Smooth muscle cell (in vitro differentiated cells): ENCODE measurements at regions not wholly inside any gene's neighbourhood (a gene's known extent, or its start where the extent isn't known, plus 50 kb on each side); places are given as distances from the start of the nearest gene placed in this dataset.

Experiments
- DNase-seq: peaks from one replicate; lab custom pipeline; 2025; ENCODE audit not compliant: unreplicated experiment; lab: John Stamatoyannopoulos, UW
- H2AFZ ChIP-seq: fragments of 200-600 bp; sonication (generic); 2 replicates; pipeline ENCODE4 v1.6.0; 2016; ENCODE audit warnings: antibody characterized with exemption, low read depth, mild to moderate bottlenecking
- H3F3A ChIP-seq: fragments of 200-600 bp; sonication (generic); 2 replicates; pipeline ENCODE4 v1.6.0; 2017; ENCODE audit warnings: antibody characterized with exemption, low read depth
- H3K27ac ChIP-seq: fragments of 200-600 bp; sonication (generic); 2 replicates; pipeline ENCODE4 v1.5.1; 2016; ENCODE audit warnings: low read depth, mild to moderate bottlenecking
- H3K27me3 ChIP-seq: fragments of 200-600 bp; sonication (generic); 2 replicates; pipeline ENCODE4 v1.6.1; 2016; ENCODE audit warnings: low read depth, mild to moderate bottlenecking
- H3K36me3 ChIP-seq: fragments of 200-600 bp; sonication (generic); 2 replicates; pipeline ENCODE4 v1.5.1; 2016; ENCODE audit warnings: low read depth
- H3K4me1 ChIP-seq: fragments of 200-600 bp; sonication (generic); 2 replicates; pipeline ENCODE4 v1.5.1; 2016; ENCODE audit warnings: low read depth
- H3K4me2 ChIP-seq: fragments of 200-600 bp; sonication (generic); 2 replicates; pipeline ENCODE4 v1.6.0; 2016; ENCODE audit warnings: mild to moderate bottlenecking
- H3K4me3 ChIP-seq: fragments of 200-600 bp; sonication (generic); 2 replicates; pipeline ENCODE4 v1.5.1; 2016; ENCODE audit warnings: mild to moderate bottlenecking
- H3K79me2 ChIP-seq: fragments of 200-600 bp; sonication (generic); 2 replicates; pipeline ENCODE4 v1.6.0; 2016; ENCODE audit warnings: low read depth, mild to moderate bottlenecking
- H3K9ac ChIP-seq: fragments of 200-600 bp; sonication (generic); 2 replicates; pipeline ENCODE4 v1.6.0; 2016; ENCODE audit warnings: low read depth
- H3K9me3 ChIP-seq: fragments of 200-600 bp; sonication (generic); replicated peaks from 2 replicates; pipeline ENCODE4 v1.5.1; 2016; ENCODE audit warnings: low read depth
- H4K20me1 ChIP-seq: fragments of 200-600 bp; sonication (generic); 2 replicates; pipeline ENCODE4 v1.6.0; 2016; ENCODE audit warnings: low read depth
- WGBS: methylation state at CpG from one replicate; pipeline ENCODE4 v1.1.7; 2016; ENCODE audit warnings: low lambda C conversion rate; 5-methylcytosine and 5-hydroxymethylcytosine counted together
- TF ChIP-seq, protein P1 (sequence below): fragments of 200-600 bp; sonication (generic); IDR thresholded peaks from 2 replicates; pipeline ENCODE4 v1.5.1; 2017; ENCODE audit warnings: borderline replicate concordance, mild to moderate bottlenecking, antibody characterized with exemption; ENCODE audit not compliant: insufficient read depth, poor library complexity, severe bottlenecking

DNA sequence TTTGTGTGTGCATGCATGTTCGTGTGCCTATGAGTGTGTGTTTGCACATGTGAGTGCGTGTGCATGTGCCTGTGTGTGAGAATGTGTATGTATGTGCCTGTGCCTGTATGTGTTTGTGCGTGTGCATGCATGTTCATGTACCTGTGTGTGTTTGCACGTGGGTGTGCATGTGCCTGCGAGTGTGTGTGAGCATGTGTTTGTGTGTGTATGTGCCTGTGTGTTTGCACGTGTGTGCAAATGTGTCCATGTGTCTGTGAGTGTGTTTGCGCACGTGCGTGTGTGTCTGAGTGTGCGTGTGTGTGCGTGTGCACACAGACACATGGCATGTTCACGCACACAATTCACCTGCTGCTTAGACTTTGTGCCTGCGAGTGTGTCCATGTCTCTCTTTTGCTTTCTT, 853.5 kb upstream of the SALL3 start:
- Histone ChIP-seq H3K9me3 (no peaks in the 10 kb centered on the region), H4K20me1 (no peaks in the 10 kb centered on the region), H3K27me3 (no peaks in the 10 kb centered on the region), H3K27ac (no peak overlapping the region), H3K79me2 (no peaks in the 10 kb centered on the region), H3F3A (no peaks in the 10 kb centered on the region), H3K4me3 (no peak overlapping the region), H3K4me1 (no peaks in the 10 kb centered on the region), H3K36me3 (no peaks in the 10 kb centered on the region), H3K4me2 (no peak overlapping the region), H3K9ac (no peak overlapping the region), H2AFZ (no peak overlapping the region)
- TF ChIP-seq, protein P1, sequence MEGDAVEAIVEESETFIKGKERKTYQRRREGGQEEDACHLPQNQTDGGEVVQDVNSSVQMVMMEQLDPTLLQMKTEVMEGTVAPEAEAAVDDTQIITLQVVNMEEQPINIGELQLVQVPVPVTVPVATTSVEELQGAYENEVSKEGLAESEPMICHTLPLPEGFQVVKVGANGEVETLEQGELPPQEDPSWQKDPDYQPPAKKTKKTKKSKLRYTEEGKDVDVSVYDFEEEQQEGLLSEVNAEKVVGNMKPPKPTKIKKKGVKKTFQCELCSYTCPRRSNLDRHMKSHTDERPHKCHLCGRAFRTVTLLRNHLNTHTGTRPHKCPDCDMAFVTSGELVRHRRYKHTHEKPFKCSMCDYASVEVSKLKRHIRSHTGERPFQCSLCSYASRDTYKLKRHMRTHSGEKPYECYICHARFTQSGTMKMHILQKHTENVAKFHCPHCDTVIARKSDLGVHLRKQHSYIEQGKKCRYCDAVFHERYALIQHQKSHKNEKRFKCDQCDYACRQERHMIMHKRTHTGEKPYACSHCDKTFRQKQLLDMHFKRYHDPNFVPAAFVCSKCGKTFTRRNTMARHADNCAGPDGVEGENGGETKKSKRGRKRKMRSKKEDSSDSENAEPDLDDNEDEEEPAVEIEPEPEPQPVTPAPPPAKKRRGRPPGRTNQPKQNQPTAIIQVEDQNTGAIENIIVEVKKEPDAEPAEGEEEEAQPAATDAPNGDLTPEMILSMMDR = no peak
- 94% methylated on average over 13 of the region's 13 CpGs for WGBS
- DNase-seq = no peak

DNA sequence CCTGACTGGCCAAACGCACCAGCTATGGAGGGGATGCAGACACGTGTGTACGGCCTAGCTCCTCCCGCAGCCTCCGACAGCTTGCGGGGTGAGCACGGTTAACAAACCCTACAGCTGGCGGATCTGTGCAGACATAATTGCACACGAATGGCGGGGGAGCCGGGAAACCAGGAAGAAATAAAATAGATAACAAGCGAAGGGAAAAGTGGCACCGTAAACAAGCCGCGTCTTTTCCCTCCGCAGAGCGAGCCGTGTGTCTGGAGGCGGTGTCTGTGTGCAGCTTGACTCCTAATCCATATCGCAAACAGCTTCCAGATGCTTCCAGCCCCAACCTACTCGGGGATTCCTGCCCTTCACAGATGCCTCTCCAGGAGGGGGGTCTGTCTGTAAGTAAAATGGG, 853.1 kb upstream of the SALL3 start:
- Histone ChIP-seq H3K4me3 (no peak overlapping the region), H3K9me3 (no peaks in the 10 kb centered on the region), H3K4me2 (peak overlapping the region; percentile 33), H3K79me2 (no peaks in the 10 kb centered on the region), H3K36me3 (no peaks in the 10 kb centered on the region), H4K20me1 (no peaks in the 10 kb centered on the region), H3K27me3 (no peaks in the 10 kb centered on the region), H3K27ac (no peak overlapping the region), H3K4me1 (no peaks in the 10 kb centered on the region), H2AFZ (no peak overlapping the region), H3F3A (no peaks in the 10 kb centered on the region), H3K9ac (no peak overlapping the region)
- 46% methylated on average over 21 of the region's 21 CpGs for WGBS
- TF ChIP-seq, protein P1 = no peak
- DNase-seq = no peak

DNA sequence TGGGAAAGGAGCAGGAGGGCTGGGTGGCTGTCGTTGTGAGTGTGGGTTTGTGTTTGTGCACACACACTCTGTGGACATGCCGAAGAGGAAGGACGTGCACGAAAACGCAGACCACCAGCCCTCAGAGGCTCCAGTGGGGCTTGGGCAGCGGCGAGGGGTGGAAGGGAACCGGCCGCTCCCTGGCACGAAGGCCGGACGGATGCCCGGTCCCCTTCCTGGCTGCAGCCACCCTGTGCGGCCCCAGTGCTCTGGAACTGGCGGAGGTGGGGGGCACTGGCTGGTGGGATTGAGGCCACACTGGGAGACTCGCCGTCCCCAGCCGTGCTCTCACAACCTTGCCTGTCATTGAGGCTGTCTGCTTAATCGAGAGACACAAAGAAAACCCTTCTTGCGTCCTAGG, 852.6 kb upstream of the SALL3 start:
- no peaks in the 10 kb centered on the region for H3K79me2 ChIP-seq
- no peak for DNase-seq
- H3K4me2 ChIP-seq = no peak overlapping the region
- no peaks in the 10 kb centered on the region for H3K9me3 ChIP-seq
- no peaks in the 10 kb centered on the region for H3K27me3 ChIP-seq
- no peak overlapping the region for H3K4me3 ChIP-seq
- H2AFZ ChIP-seq = no peak overlapping the region
- H4K20me1 ChIP-seq = no peaks in the 10 kb centered on the region
- H3K36me3 ChIP-seq = no peaks in the 10 kb centered on the region
- TF ChIP-seq, protein P1 = no peak
- WGBS = 88% methylated on average over 20 of the region's 20 CpGs
- H3K27ac ChIP-seq = no peak overlapping the region
- no peaks in the 10 kb centered on the region for H3K4me1 ChIP-seq
- H3K9ac ChIP-seq = no peak overlapping the region
- H3F3A ChIP-seq = no peaks in the 10 kb centered on the region

DNA sequence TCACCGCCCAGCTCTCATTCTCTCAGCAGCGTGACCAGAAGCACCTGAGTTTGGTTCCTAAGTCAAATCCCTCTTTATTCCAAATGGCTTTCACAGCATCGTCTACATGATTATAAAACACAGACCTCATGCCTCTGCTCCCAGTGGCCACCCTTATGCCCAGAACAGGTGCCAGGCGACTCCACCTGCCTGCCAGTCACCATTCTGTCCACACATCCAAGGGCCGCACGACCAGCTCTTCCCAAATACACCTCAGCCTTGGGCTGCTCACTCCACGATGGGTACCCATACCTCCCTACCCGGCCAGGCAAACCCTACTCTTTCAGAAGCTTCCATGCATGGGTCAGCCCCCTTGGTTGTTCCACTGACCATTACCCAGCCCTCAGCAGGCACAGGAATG, 851.6 kb upstream of the SALL3 start:
- H3K27me3 ChIP-seq = no peaks in the 10 kb centered on the region
- H3K9me3 ChIP-seq = no peaks in the 10 kb centered on the region
- no peaks in the 10 kb centered on the region for H3K4me1 ChIP-seq
- no peak for DNase-seq
- TF ChIP-seq, protein P1 = no peak
- H3K4me3 ChIP-seq = no peak overlapping the region
- H2AFZ ChIP-seq = no peak overlapping the region
- 92% methylated on average over 8 of the region's 8 CpGs for WGBS
- H3K36me3 ChIP-seq = no peaks in the 10 kb centered on the region
- no peaks in the 10 kb centered on the region for H3F3A ChIP-seq
- no peak overlapping the region for H3K27ac ChIP-seq
- H4K20me1 ChIP-seq = no peaks in the 10 kb centered on the region
- H3K9ac ChIP-seq = no peak overlapping the region
- H3K4me2 ChIP-seq = no peak overlapping the region
- H3K79me2 ChIP-seq = no peaks in the 10 kb centered on the region
